ENCODE measurements at regions not wholly inside any gene's neighbourhood (a gene's known extent, or its start where the extent isn't known, plus 50 kb on each side); places are given as distances from the start of the nearest gene placed in this dataset.

DNA sequence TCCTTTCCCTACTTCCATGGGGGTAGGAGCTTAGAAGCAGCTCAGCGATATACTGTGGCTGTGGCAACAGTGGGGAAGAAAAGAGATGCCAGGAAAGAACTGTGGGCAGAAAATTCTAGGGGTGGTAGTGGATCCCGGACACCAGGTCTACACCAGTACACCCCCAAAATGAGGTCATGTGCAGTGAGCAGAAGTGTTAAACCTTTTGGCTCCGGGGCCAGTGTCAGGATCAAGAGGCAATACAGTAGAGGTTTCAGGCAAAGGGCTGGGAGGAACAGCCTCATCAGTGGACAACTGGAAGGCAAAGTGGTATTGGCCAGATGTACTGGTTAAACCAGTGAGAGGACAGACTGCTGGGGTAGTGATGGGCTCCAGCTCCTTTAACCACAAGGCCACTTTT is 163.1 kb upstream of the CCL2 start:
- Histone ChIP-seq H3K9me3 (ENCODE audit: control insufficient read depth in 4 of 4, low read length in 3 of 4) (no peaks in the 10 kb centered on the region), H3K27me3 (ENCODE audit: control insufficient read depth in 4 of 4, insufficient read depth in 4 of 4, low read length in 3 of 4) (peaks cover 0 to 4% (median 1%) of the 10 kb centered on the region in 4 donors), H3K9ac (ENCODE audit: low read depth in 1 of 2, low read length in 2 of 2) (no peak overlapping the region), H3K4me3 (ENCODE audit: low read depth in 1 of 3, low read length in 3 of 3) (no peak overlapping the region), H3K36me3 (ENCODE audit: control insufficient read depth in 4 of 4, insufficient read depth in 3 of 4, low read depth in 1 of 4, low read length in 3 of 4) (no peaks in the 10 kb centered on the region), H3K4me1 (ENCODE audit: control insufficient read depth in 4 of 4, insufficient read depth in 4 of 4, low read length in 3 of 4) (no peaks in the 10 kb centered on the region), H3K27ac (ENCODE audit: low read depth in 1 of 2, low read length in 2 of 2) (no peak overlapping the region)
- WGBS: 82% methylated on average over 3 of the region's 3 CpGs
- TF ChIP-seq EGR1 (IDR thresholded peaks at IDR 0.05; ENCODE audit: low read depth in 2 of 2) (no peak), RXRA (IDR thresholded peaks at IDR 0.05) (no peak), TAF1 (conservative IDR thresholded peaks at IDR 0.05) (no peak), HNF4G (IDR thresholded peaks at IDR 0.05) (no peak), RAD21 (IDR thresholded peaks at IDR 0.05) (no peak), GABPA (IDR thresholded peaks at IDR 0.05 in 1 of 2, conservative IDR thresholded peaks at IDR 0.05 in 1 of 2) (no peak), SP1 (IDR thresholded peaks at IDR 0.05) (no peak), FOXA1 (IDR thresholded peaks at IDR 0.05) (no peak), HNF4A (conservative IDR thresholded peaks at IDR 0.05) (no peak), JUND (IDR thresholded peaks at IDR 0.05) (no peak), NR2F2 (IDR thresholded peaks at IDR 0.05) (no peak), FOXA2 (IDR thresholded peaks at IDR 0.05) (no peak), YY1 (IDR thresholded peaks at IDR 0.05) (no peak)
- TF ChIP-seq, protein P1, sequence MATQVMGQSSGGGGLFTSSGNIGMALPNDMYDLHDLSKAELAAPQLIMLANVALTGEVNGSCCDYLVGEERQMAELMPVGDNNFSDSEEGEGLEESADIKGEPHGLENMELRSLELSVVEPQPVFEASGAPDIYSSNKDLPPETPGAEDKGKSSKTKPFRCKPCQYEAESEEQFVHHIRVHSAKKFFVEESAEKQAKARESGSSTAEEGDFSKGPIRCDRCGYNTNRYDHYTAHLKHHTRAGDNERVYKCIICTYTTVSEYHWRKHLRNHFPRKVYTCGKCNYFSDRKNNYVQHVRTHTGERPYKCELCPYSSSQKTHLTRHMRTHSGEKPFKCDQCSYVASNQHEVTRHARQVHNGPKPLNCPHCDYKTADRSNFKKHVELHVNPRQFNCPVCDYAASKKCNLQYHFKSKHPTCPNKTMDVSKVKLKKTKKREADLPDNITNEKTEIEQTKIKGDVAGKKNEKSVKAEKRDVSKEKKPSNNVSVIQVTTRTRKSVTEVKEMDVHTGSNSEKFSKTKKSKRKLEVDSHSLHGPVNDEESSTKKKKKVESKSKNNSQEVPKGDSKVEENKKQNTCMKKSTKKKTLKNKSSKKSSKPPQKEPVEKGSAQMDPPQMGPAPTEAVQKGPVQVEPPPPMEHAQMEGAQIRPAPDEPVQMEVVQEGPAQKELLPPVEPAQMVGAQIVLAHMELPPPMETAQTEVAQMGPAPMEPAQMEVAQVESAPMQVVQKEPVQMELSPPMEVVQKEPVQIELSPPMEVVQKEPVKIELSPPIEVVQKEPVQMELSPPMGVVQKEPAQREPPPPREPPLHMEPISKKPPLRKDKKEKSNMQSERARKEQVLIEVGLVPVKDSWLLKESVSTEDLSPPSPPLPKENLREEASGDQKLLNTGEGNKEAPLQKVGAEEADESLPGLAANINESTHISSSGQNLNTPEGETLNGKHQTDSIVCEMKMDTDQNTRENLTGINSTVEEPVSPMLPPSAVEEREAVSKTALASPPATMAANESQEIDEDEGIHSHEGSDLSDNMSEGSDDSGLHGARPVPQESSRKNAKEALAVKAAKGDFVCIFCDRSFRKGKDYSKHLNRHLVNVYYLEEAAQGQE (IDR thresholded peaks at IDR 0.05): no peak
- TF ChIP-seq, protein P2, sequence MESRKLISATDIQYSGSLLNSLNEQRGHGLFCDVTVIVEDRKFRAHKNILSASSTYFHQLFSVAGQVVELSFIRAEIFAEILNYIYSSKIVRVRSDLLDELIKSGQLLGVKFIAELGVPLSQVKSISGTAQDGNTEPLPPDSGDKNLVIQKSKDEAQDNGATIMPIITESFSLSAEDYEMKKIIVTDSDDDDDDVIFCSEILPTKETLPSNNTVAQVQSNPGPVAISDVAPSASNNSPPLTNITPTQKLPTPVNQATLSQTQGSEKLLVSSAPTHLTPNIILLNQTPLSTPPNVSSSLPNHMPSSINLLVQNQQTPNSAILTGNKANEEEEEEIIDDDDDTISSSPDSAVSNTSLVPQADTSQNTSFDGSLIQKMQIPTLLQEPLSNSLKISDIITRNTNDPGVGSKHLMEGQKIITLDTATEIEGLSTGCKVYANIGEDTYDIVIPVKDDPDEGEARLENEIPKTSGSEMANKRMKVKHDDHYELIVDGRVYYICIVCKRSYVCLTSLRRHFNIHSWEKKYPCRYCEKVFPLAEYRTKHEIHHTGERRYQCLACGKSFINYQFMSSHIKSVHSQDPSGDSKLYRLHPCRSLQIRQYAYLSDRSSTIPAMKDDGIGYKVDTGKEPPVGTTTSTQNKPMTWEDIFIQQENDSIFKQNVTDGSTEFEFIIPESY (IDR thresholded peaks at IDR 0.05): no peak
- TF ChIP-seq, protein P3, sequence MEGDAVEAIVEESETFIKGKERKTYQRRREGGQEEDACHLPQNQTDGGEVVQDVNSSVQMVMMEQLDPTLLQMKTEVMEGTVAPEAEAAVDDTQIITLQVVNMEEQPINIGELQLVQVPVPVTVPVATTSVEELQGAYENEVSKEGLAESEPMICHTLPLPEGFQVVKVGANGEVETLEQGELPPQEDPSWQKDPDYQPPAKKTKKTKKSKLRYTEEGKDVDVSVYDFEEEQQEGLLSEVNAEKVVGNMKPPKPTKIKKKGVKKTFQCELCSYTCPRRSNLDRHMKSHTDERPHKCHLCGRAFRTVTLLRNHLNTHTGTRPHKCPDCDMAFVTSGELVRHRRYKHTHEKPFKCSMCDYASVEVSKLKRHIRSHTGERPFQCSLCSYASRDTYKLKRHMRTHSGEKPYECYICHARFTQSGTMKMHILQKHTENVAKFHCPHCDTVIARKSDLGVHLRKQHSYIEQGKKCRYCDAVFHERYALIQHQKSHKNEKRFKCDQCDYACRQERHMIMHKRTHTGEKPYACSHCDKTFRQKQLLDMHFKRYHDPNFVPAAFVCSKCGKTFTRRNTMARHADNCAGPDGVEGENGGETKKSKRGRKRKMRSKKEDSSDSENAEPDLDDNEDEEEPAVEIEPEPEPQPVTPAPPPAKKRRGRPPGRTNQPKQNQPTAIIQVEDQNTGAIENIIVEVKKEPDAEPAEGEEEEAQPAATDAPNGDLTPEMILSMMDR (IDR thresholded peaks at IDR 0.05; ENCODE audit: low read depth, low read length, missing input control): no peak
- TF ChIP-seq, protein P4, sequence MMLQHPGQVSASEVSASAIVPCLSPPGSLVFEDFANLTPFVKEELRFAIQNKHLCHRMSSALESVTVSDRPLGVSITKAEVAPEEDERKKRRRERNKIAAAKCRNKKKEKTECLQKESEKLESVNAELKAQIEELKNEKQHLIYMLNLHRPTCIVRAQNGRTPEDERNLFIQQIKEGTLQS (IDR thresholded peaks at IDR 0.05): no peak
- TF ChIP-seq, protein P5, sequence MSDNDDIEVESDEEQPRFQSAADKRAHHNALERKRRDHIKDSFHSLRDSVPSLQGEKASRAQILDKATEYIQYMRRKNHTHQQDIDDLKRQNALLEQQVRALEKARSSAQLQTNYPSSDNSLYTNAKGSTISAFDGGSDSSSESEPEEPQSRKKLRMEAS (IDR thresholded peaks at IDR 0.05): no peak
- no peak for DNase-seq (ENCODE audit: low spot score)

All from liver (tissue), 8 donors.